HCT116 (cell line): ENCODE measurements at regions not wholly inside any gene's neighbourhood (a gene's known extent, or its start where the extent isn't known, plus 50 kb on each side); places are given as distances from the start of the nearest gene placed in this dataset.

ENCODE experiments used
- ATAC-seq: fragments of 200-7000 bp; cut with Tn5 transposase; 2 replicates; pipeline ENCODE4 v1.9.1; 2020; ENCODE audit warnings: mild to moderate bottlenecking, moderate library complexity
- BruUV-seq: library from RNA; stranded (reverse); fragments of 400-500 nt; replicated peaks from 2 replicates; lab custom pipeline; 2021; lab: Mats Ljungman, UMichigan
- CTCF ChIA-PET: fragments of 300-600 bp; sonication (Branson Sonifier 250); formaldehyde crosslinking; loops from one replicate; lab custom pipeline; 2021; ENCODE audit warnings: antibody characterized with exemption; lab: Charles Lee
- POLR2A ChIA-PET: fragments of 300-600, 350-600 bp; sonication (Branson Sonifier 250); formaldehyde crosslinking; loops from one replicate; lab custom pipeline; 2021; ENCODE audit warnings: antibody characterized with exemption; lab: Charles Lee
- RAD21 ChIA-PET, 2 experiments: fragments of 300-600 bp; sonication (Branson Sonifier 250); formaldehyde crosslinking; loops; one replicate each; lab custom pipeline; 2023; ENCODE audit warnings: low total read pairs in 2 of 2; ENCODE audit not compliant: uncharacterized antibody in 2 of 2, unreplicated experiment in 2 of 2, low non-redundant PET in 1 of 2; lab: Charles Lee
- DNase-seq: peaks from one replicate; pipeline ENCODE4 v3.0.0-alpha.2; 2010; ENCODE audit warnings: low read depth, low spot score
- H2AFZ ChIP-seq: fragments of 200-600 bp; shearing (Covaris generic), sonication (generic); 2 replicates; pipeline ENCODE4 v1.6.1; 2017; ENCODE audit warnings: low read depth, mixed run types, mixed read lengths, antibody characterized with exemption, low read length; ENCODE audit not compliant: poor library complexity, severe bottlenecking
- H3K27ac ChIP-seq: 2 replicates; pipeline ENCODE4 v1.5.1; 2012; ENCODE audit warnings: low read depth, low read length
- H3K27me3 ChIP-seq: fragments of 200-600 bp; sonication (generic); 2 replicates; pipeline ENCODE4 v1.6.1; 2016; ENCODE audit warnings: mixed run types, low read length, mixed read lengths; ENCODE audit not compliant: insufficient read depth
- H3K36me3 ChIP-seq, 2 experiments: fragments of 200-500 bp in 1 of 2; fragments of 200-600 bp in 1 of 2; sonication (Bioruptor generic) in 1 of 2; sonication (generic) in 1 of 2; 2 replicates each; pipeline versions ENCODE4 v1.5.1 to v1.6.1; 2014 to 2016; ENCODE audit warnings: low read length in 2 of 2, inconsistent platforms in 1 of 2, mixed read lengths in 1 of 2, mixed run types in 1 of 2; ENCODE audit not compliant: insufficient read depth in 2 of 2, control insufficient read depth in 1 of 2
- H3K4me1 ChIP-seq, 2 experiments: fragments of 200-600 bp in 1 of 2; sonication (generic) in 1 of 2; 2 replicates each; pipeline versions ENCODE4 v1.5.1 to v1.6.1; 2012 to 2017; ENCODE audit warnings: low read length in 2 of 2, inconsistent platforms in 1 of 2, mild to moderate bottlenecking in 1 of 2, mixed read lengths in 1 of 2, mixed run types in 1 of 2, moderate library complexity in 1 of 2; ENCODE audit not compliant: insufficient read depth in 2 of 2, control insufficient read depth in 1 of 2
- H3K4me2 ChIP-seq: fragments of 200-600 bp; sonication (generic); 2 replicates; pipeline ENCODE4 v1.6.1; 2017; ENCODE audit warnings: mixed run types, low read length, mixed read lengths
- H3K4me3 ChIP-seq, 2 experiments: fragments of 200-600 bp in 1 of 2; sonication (generic) in 1 of 2; replicated peaks in 1 of 2; 2 replicates each; pipeline ENCODE4 v1.5.1; 2011 to 2016; ENCODE audit warnings: low read length in 2 of 2, control low read depth in 1 of 2, low read depth in 1 of 2, mild to moderate bottlenecking in 1 of 2, mixed read lengths in 1 of 2, mixed run types in 1 of 2
- H3K79me2 ChIP-seq: fragments of 200-600 bp; sonication (generic); 2 replicates; pipeline ENCODE4 v1.6.1; 2017; ENCODE audit warnings: mild to moderate bottlenecking, mixed run types, low read length, moderate library complexity, mixed read lengths; ENCODE audit not compliant: insufficient read depth
- H3K9ac ChIP-seq: fragments of 200-600 bp; sonication (generic); 2 replicates; pipeline ENCODE4 v1.6.1; 2016; ENCODE audit warnings: low read length, mixed read lengths
- H3K9me2 ChIP-seq: fragments of 200-600 bp; sonication (generic), shearing (Covaris generic); 2 replicates; pipeline ENCODE4 v1.6.1; 2017; ENCODE audit warnings: mixed run types, mild to moderate bottlenecking, moderate library complexity; ENCODE audit not compliant: insufficient read depth
- H3K9me3 ChIP-seq, 2 experiments: fragments of 200-500 bp in 1 of 2; fragments of 200-600 bp in 1 of 2; sonication (Bioruptor generic) in 1 of 2; sonication (generic) in 1 of 2; 2 replicates each; pipeline ENCODE4 v1.6.1; 2014 to 2017; ENCODE audit warnings: low read length in 2 of 2, mixed read lengths in 2 of 2, inconsistent platforms in 1 of 2, low read depth in 1 of 2, mild to moderate bottlenecking in 1 of 2, mixed run types in 1 of 2, moderate library complexity in 1 of 2; ENCODE audit not compliant: control insufficient read depth in 1 of 2, insufficient read depth in 1 of 2
- H4K20me1 ChIP-seq: fragments of 200-600 bp; sonication (generic), shearing (Covaris generic); 2 replicates; pipeline ENCODE4 v1.6.1; 2017; ENCODE audit warnings: mixed run types, mild to moderate bottlenecking, moderate library complexity; ENCODE audit not compliant: insufficient read depth
- ATF3 ChIP-seq: IDR thresholded peaks from 2 replicates; pipeline ENCODE4 v1.6.1; 2012
- CEBPB ChIP-seq: IDR thresholded peaks from 2 replicates; pipeline ENCODE4 v1.6.1; 2012; ENCODE audit warnings: low read depth
- CTCF ChIP-seq, 3 experiments: fragments of 200-600 bp in 1 of 3; sonication (generic) in 1 of 3; IDR thresholded peaks in 2 of 3; conservative IDR thresholded peaks in 1 of 3; 2 replicates each; pipeline ENCODE4 v1.5.1; 2012 to 2017; ENCODE audit warnings: low read depth in 2 of 3, low read length in 2 of 3, antibody characterized with exemption in 1 of 3, borderline replicate concordance in 1 of 3, control low read depth in 1 of 3, mild to moderate bottlenecking in 1 of 3, mixed read lengths in 1 of 3, mixed run types in 1 of 3, moderate library complexity in 1 of 3; ENCODE audit not compliant: insufficient read depth in 1 of 3
- EGR1 ChIP-seq: IDR thresholded peaks from 2 replicates; pipeline ENCODE4 v1.6.1; 2012; ENCODE audit warnings: low read depth
- ELF1 ChIP-seq: IDR thresholded peaks from 2 replicates; pipeline ENCODE4 v1.6.1; 2012; ENCODE audit warnings: low read depth, borderline replicate concordance
- EZH2 ChIP-seq: fragments of 200-600 bp; sonication (generic); IDR thresholded peaks from 2 replicates; pipeline ENCODE4 v1.6.1; 2017; ENCODE audit warnings: antibody characterized with exemption, mixed run types
- EZH2phosphoT487 ChIP-seq: fragments of 200-600 bp; IDR thresholded peaks from 2 replicates; pipeline ENCODE4 v1.6.1; 2018; ENCODE audit warnings: antibody characterized with exemption, borderline replicate concordance
- FOSL1 ChIP-seq: IDR thresholded peaks from 2 replicates; pipeline ENCODE4 v1.6.1; 2012; ENCODE audit warnings: low read depth
- JUND ChIP-seq: IDR thresholded peaks from 2 replicates; pipeline ENCODE4 v1.6.1; 2012
- MAX ChIP-seq: IDR thresholded peaks from 2 replicates; pipeline ENCODE4 v1.6.1; 2012
- POLR2A ChIP-seq: IDR thresholded peaks from 2 replicates; pipeline ENCODE4 v1.7.0; 2011; ENCODE audit warnings: borderline replicate concordance; ENCODE audit not compliant: insufficient read depth, insufficient read length; ENCODE audit errors: extremely low read depth
- SP1 ChIP-seq: IDR thresholded peaks from 2 replicates; pipeline ENCODE4 v1.6.1; 2012; ENCODE audit warnings: low read depth
- TCF7L2 ChIP-seq: IDR thresholded peaks from 2 replicates; pipeline ENCODE4 v1.7.0; 2011; ENCODE audit warnings: borderline replicate concordance, inconsistent platforms; ENCODE audit not compliant: insufficient read depth, insufficient read length; ENCODE audit errors: extremely low read depth
- YY1 ChIP-seq: IDR thresholded peaks from 2 replicates; pipeline ENCODE4 v1.6.1; 2011; ENCODE audit warnings: low read length, low read depth, moderate library complexity, mild to moderate bottlenecking; ENCODE audit not compliant: insufficient replicate concordance; ENCODE audit errors: extremely low read depth
- ZBTB33 ChIP-seq: IDR thresholded peaks from 2 replicates; pipeline ENCODE4 v1.6.1; 2011; ENCODE audit warnings: mild to moderate bottlenecking, low read length, moderate library complexity; ENCODE audit not compliant: insufficient replicate concordance; ENCODE audit errors: extremely low read depth
- ZFX ChIP-seq: fragments of 450-650 bp; IDR thresholded peaks from 2 replicates; pipeline ENCODE4 v1.6.1; 2017
- ZNF274 ChIP-seq: fragments of 200-500 bp; sonication (Bioruptor generic); IDR thresholded peaks from 2 replicates; pipeline ENCODE4 v1.6.1; 2014; ENCODE audit warnings: mild to moderate bottlenecking, low read depth, low read length, inconsistent platforms
- intact Hi-C: fragments of 100-400 bp; cut with micrococcal nuclease; formaldehyde crosslinking; loops from 2 replicates; pipeline ENCODE4 v1.10.0; 2022

GRCh38 chr7:41203542-41203941 is 499.3 kb downstream of the INHBA start:
- RAD21 ChIA-PET = no interaction called here
- no TSS peak for BruUV-seq

More at GRCh38 chr7:41203542-41203941, 499.3 kb downstream of the INHBA start:
- H3K4me1 ChIP-seq = no peaks in the 10 kb centered on the region
- no peaks in the 10 kb centered on the region for H4K20me1 ChIP-seq
- no peak overlapping the region for H2AFZ ChIP-seq
- no peaks in the 10 kb centered on the region for H3K36me3 ChIP-seq
- no peak overlapping the region for H3K27ac ChIP-seq
- no peak overlapping the region for H3K4me2 ChIP-seq
- no peak for DNase-seq
- H3K9me2 ChIP-seq = no peaks in the 10 kb centered on the region
- H3K4me3 ChIP-seq = no peak overlapping the region
- TF ChIP-seq EGR1 (no peak), EZH2phosphoT487 (no peak), CEBPB (no peak), ZBTB33 (no peak), JUND (no peak), POLR2A (no peak), YY1 (no peak), ZNF274 (no peak), SP1 (no peak), MAX (no peak), ATF3 (no peak), ZFX (no peak), ELF1 (no peak), TCF7L2 (no peak), FOSL1 (no peak), EZH2 (no peak), CTCF (IDR thresholded peaks at IDR 0.05 in 2 of 3, conservative IDR thresholded peaks at IDR 0.05 in 1 of 3; ENCODE audit: borderline replicate concordance in 1 of 3, insufficient read depth in 1 of 3, low read depth in 2 of 3, low read length in 2 of 3) (no peak)
- TF ChIP-seq, all 23 proteins: peak for 0
- POLR2A ChIA-PET = no interaction called here
- no peaks in the 10 kb centered on the region for H3K79me2 ChIP-seq
- no peak for ATAC-seq
- no peak overlapping the region for H3K9ac ChIP-seq
- intact Hi-C loops = no loop called here
- CTCF ChIA-PET = no interaction called here
- H3K9me3 ChIP-seq = no peaks in the 10 kb centered on the region
- no peaks in the 10 kb centered on the region for H3K27me3 ChIP-seq
